H9 (cell line): ENCODE measurements at regions not wholly inside any gene's neighbourhood (a gene's known extent, or its start where the extent isn't known, plus 50 kb on each side); places are given as distances from the start of the nearest gene placed in this dataset.

Experiments
- DNase-seq: peaks from one replicate; pipeline ENCODE4 v3.0.0-alpha.2; 2017
- H2AFZ ChIP-seq: one replicate; pipeline ENCODE4 v1.6.1; 2013; ENCODE audit warnings: mild to moderate bottlenecking, low read length, control low read depth, moderate library complexity
- H2AK5ac ChIP-seq: 2 replicates; pipeline ENCODE4 v1.6.1; 2013; ENCODE audit warnings: low read length, control low read depth, mixed read lengths; ENCODE audit not compliant: insufficient read length
- H2BK120ac ChIP-seq: one replicate; pipeline ENCODE4 v1.6.1; 2013; ENCODE audit warnings: low read depth, mild to moderate bottlenecking, low read length, control low read depth, inconsistent platforms; ENCODE audit not compliant: poor library complexity, severe bottlenecking
- H2BK12ac ChIP-seq: 2 replicates; pipeline ENCODE4 v1.6.1; 2013; ENCODE audit warnings: low read length, control low read depth, mixed read lengths, low read depth; ENCODE audit not compliant: insufficient read length
- H2BK15ac ChIP-seq: 2 replicates; pipeline ENCODE4 v1.6.1; 2013; ENCODE audit warnings: low read depth, low read length, control low read depth
- H2BK20ac ChIP-seq: one replicate; pipeline ENCODE4 v1.6.1; 2013; ENCODE audit warnings: low read depth, mild to moderate bottlenecking, low read length, control low read depth, inconsistent platforms; ENCODE audit not compliant: poor library complexity, severe bottlenecking
- H2BK5ac ChIP-seq: 2 replicates; pipeline ENCODE4 v1.6.1; 2013; ENCODE audit warnings: low read length, control low read depth, mixed read lengths; ENCODE audit not compliant: insufficient read length
- H3K14ac ChIP-seq: 2 replicates; pipeline ENCODE4 v1.6.1; 2013; ENCODE audit warnings: low read length, control low read depth; ENCODE audit not compliant: insufficient read depth
- H3K18ac ChIP-seq: 2 replicates; pipeline ENCODE4 v1.6.1; 2013; ENCODE audit warnings: low read depth, mild to moderate bottlenecking, mixed read lengths, low read length, control low read depth; ENCODE audit not compliant: insufficient read length
- H3K23ac ChIP-seq: 2 replicates; pipeline ENCODE4 v1.6.1; 2013; ENCODE audit warnings: low read length, control low read depth, mixed read lengths, low read depth; ENCODE audit not compliant: insufficient read length
- H3K23me2 ChIP-seq: 2 replicates; pipeline ENCODE4 v1.6.1; 2013; ENCODE audit warnings: low read depth, mild to moderate bottlenecking, mixed read lengths, low read length, control low read depth; ENCODE audit not compliant: insufficient read length, poor library complexity, severe bottlenecking
- H3K27ac ChIP-seq: 2 replicates; pipeline ENCODE4 v1.5.1; 2013; ENCODE audit warnings: low read length, control low read depth, mixed read lengths, low read depth; ENCODE audit not compliant: insufficient read length
- H3K27me3 ChIP-seq: 2 replicates; pipeline ENCODE4 v1.6.1; 2013; ENCODE audit warnings: low read length, control low read depth, inconsistent platforms; ENCODE audit not compliant: insufficient read depth
- H3K4ac ChIP-seq: 2 replicates; pipeline ENCODE4 v1.6.1; 2013; ENCODE audit warnings: low read depth, mild to moderate bottlenecking, control low read depth, inconsistent platforms, low read length, moderate library complexity
- H3K4me1 ChIP-seq: 2 replicates; pipeline ENCODE4 v1.6.1; 2013; ENCODE audit warnings: low read length, control low read depth, inconsistent platforms; ENCODE audit not compliant: insufficient read depth
- H3K4me2 ChIP-seq: 2 replicates; pipeline ENCODE4 v1.6.1; 2013; ENCODE audit warnings: low read length, control low read depth, mixed read lengths; ENCODE audit not compliant: insufficient read length, insufficient read depth
- H3K56ac ChIP-seq: 2 replicates; pipeline ENCODE4 v1.6.1; 2013; ENCODE audit warnings: low read depth, mild to moderate bottlenecking, mixed read lengths, low read length, control low read depth; ENCODE audit not compliant: insufficient read length
- H3K79me1 ChIP-seq: 2 replicates; pipeline ENCODE4 v1.6.1; 2013; ENCODE audit warnings: low read depth, mild to moderate bottlenecking, moderate library complexity, low read length, control low read depth, inconsistent platforms; ENCODE audit not compliant: insufficient read depth, poor library complexity, severe bottlenecking
- H3K79me2 ChIP-seq: 2 replicates; pipeline ENCODE4 v1.6.1; 2013; ENCODE audit warnings: low read length, control low read depth, inconsistent platforms; ENCODE audit not compliant: insufficient read depth
- H3K9ac ChIP-seq: 2 replicates; pipeline ENCODE4 v1.6.1; 2013; ENCODE audit warnings: low read length, control low read depth, mixed read lengths; ENCODE audit not compliant: insufficient read length; ENCODE audit errors: extremely low read depth
- H3K9me3 ChIP-seq: one replicate; pipeline ENCODE4 v1.6.1; 2013; ENCODE audit warnings: low read depth, low read length, inconsistent platforms; ENCODE audit not compliant: control insufficient read depth
- H3T11ph ChIP-seq: one replicate; pipeline ENCODE4 v1.6.1; 2013; ENCODE audit warnings: mild to moderate bottlenecking, low read length, control low read depth, inconsistent platforms
- H4K20me1 ChIP-seq: one replicate; pipeline ENCODE4 v1.6.1; 2013; ENCODE audit not compliant: control insufficient read depth, insufficient read length, insufficient read depth
- H4K5ac ChIP-seq: 2 replicates; pipeline ENCODE4 v1.6.1; 2013; ENCODE audit warnings: low read depth, mild to moderate bottlenecking, mixed read lengths, low read length, control low read depth; ENCODE audit not compliant: insufficient read length
- H4K8ac ChIP-seq: replicated peaks from 2 replicates; pipeline ENCODE4 v1.6.1; 2013; ENCODE audit warnings: low read length, control low read depth, mixed read lengths, low read depth; ENCODE audit not compliant: insufficient read length
- H4K91ac ChIP-seq: 2 replicates; pipeline ENCODE4 v1.6.1; 2013; ENCODE audit warnings: low read depth, mild to moderate bottlenecking, moderate library complexity, mixed read lengths, low read length, control low read depth; ENCODE audit not compliant: insufficient read length
- H3K27ac Mint-ChIP-seq, 3 experiments: 2 replicates in 2 of 3; 3 replicates in 1 of 3; pipeline ENCODE4 v1.8.0; 2020 to 2021; ENCODE audit warnings: mixed read lengths in 3 of 3, mild to moderate bottlenecking in 1 of 3, moderate library complexity in 1 of 3
- H3K27me3 Mint-ChIP-seq: 2 replicates; pipeline ENCODE4 v1.8.0; 2021; ENCODE audit warnings: low read depth, mild to moderate bottlenecking, moderate library complexity, mixed read lengths
- H3K36me3 Mint-ChIP-seq, 3 experiments: 2 replicates in 2 of 3; 3 replicates in 1 of 3; pipeline ENCODE4 v1.8.0; 2020 to 2021; ENCODE audit warnings: low read depth in 3 of 3, mixed read lengths in 3 of 3; ENCODE audit not compliant: insufficient read depth in 1 of 3
- H3K4me1 Mint-ChIP-seq, 2 experiments: 2 replicates each; pipeline ENCODE4 v1.8.0; 2020; ENCODE audit warnings: mixed read lengths in 2 of 2
- H3K4me3 Mint-ChIP-seq, 2 experiments: 2 replicates in 1 of 2; 3 replicates in 1 of 2; pipeline ENCODE4 v1.8.0; 2020 to 2021; ENCODE audit warnings: mild to moderate bottlenecking in 2 of 2, mixed read lengths in 2 of 2, moderate library complexity in 1 of 2
- H3K9me3 Mint-ChIP-seq, 2 experiments: 2 replicates in 1 of 2; 3 replicates in 1 of 2; pipeline ENCODE4 v1.8.0; 2020; ENCODE audit warnings: mild to moderate bottlenecking in 2 of 2, mixed read lengths in 2 of 2, moderate library complexity in 1 of 2
- WGBS: extraction: QIAGEN DNeasy Blood & Tissue Kit; methylation state at CpG from one replicate; pipeline ENCODE4 v1.1.7; 2013; ENCODE audit warnings: missing lambda C conversion rate, low lambda C conversion rate, mixed read lengths; ENCODE audit not compliant: insufficient read length; ENCODE audit errors: extremely low coverage; 5-methylcytosine and 5-hydroxymethylcytosine counted together
- TF ChIP-seq, protein P1 (sequence below): fragments of 200-600 bp; sonication (generic); conservative IDR thresholded peaks from 3 replicates; pipeline ENCODE4 v1.8.0; 2021; ENCODE audit warnings: antibody characterized with exemption, mild to moderate bottlenecking

DNA sequence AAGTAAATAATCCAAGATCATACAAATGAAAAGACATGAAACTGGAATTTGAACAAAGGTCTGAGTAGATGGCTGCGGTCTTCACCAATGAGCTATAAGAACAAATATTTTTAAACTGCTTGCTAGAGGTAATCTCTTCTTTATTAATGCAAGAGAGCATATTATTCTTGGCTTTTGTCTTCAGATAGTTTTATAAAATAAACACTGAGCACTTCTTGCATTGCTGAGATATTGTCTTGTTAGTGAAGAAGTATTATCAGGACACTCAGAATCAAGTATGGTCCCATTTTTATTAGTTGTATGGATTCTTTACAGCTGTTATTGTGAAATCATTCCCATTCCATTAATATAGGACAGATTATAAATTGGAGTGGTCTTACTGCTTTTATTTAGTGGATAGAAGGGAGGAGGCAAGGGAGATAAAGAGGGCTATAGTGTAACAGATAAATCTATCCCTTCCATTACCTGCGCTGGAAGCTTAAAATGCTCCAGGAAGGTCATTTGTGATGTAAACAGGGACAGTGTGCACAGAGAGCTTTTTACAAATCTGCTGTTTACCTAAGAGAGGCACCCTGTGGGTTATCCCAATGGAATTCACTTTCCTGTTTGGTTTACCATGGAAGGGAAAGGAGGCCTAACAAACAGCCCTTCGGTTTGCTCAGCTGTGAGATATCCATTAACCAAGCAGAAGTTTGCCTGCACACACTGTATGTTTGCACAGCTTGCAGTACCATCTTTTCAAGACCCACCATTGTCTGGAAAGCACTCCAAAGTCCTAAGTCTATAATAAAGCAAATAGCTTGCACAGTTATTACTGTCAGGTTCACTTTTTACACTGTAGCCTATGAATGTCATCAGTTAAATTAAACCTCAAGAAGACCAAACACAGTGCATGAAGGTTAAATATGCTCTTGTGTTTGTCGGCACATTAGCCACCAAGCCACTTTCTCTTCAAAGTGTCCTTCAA, 347.7 kb upstream of the TGFBR2 start:
- H3K4ac ChIP-seq, result no peak overlapping the region
- peaks cover 6 to 42% (median 19%) of the 10 kb centered on the region in 3 experiments; a peak in 6 of 7 replicates for H3K36me3 Mint-ChIP-seq
- no peak overlapping the region for H4K8ac ChIP-seq
- H3K4me1 Mint-ChIP-seq, result peaks cover 33 to 37% of the 10 kb centered on the region in 2 experiments
- H2BK12ac ChIP-seq, result no peak overlapping the region
- no peaks in the 10 kb centered on the region for H3K79me2 ChIP-seq
- peaks cover 12 to 19% of the 10 kb centered on the region in 2 experiments for H3K9me3 Mint-ChIP-seq
- no peak overlapping the region for H3K4me2 ChIP-seq
- H3K79me1 ChIP-seq, result no peaks in the 10 kb centered on the region
- no peak overlapping the region for H3K14ac ChIP-seq
- no peaks in the 10 kb centered on the region for H3K23me2 ChIP-seq
- TF ChIP-seq, protein P1, sequence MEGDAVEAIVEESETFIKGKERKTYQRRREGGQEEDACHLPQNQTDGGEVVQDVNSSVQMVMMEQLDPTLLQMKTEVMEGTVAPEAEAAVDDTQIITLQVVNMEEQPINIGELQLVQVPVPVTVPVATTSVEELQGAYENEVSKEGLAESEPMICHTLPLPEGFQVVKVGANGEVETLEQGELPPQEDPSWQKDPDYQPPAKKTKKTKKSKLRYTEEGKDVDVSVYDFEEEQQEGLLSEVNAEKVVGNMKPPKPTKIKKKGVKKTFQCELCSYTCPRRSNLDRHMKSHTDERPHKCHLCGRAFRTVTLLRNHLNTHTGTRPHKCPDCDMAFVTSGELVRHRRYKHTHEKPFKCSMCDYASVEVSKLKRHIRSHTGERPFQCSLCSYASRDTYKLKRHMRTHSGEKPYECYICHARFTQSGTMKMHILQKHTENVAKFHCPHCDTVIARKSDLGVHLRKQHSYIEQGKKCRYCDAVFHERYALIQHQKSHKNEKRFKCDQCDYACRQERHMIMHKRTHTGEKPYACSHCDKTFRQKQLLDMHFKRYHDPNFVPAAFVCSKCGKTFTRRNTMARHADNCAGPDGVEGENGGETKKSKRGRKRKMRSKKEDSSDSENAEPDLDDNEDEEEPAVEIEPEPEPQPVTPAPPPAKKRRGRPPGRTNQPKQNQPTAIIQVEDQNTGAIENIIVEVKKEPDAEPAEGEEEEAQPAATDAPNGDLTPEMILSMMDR, result no peak
- no peak overlapping the region for H3K23ac ChIP-seq
- H3K27ac ChIP-seq, result peak overlapping the region; percentile 11
- no peak overlapping the region for H4K91ac ChIP-seq
- H3K18ac ChIP-seq, result no peak overlapping the region
- H2BK5ac ChIP-seq, result no peak overlapping the region
- H2BK15ac ChIP-seq, result no peak overlapping the region
- H4K5ac ChIP-seq, result no peak overlapping the region
- no peak overlapping the region for H3K56ac ChIP-seq
- no peak overlapping the region; a peak in 1 of 5 replicates for H3K4me3 Mint-ChIP-seq
- 0 out of 2 replicates have a peak, but pooled peaks cover 2% of the 10 kb centered on the region for H3K27me3 Mint-ChIP-seq
- no peak overlapping the region for H2AK5ac ChIP-seq
- H3K27me3 ChIP-seq, result no peaks in the 10 kb centered on the region
- no peak overlapping the region for H2AFZ ChIP-seq
- DNase-seq, result no peak
- no peak overlapping the region for H3T11ph ChIP-seq
- peak overlapping the region; percentile 21 to 93 (median 33); a peak in 5 of 7 replicates for H3K27ac Mint-ChIP-seq
- no peaks in the 10 kb centered on the region for H3K9me3 ChIP-seq
- H3K4me1 ChIP-seq, result no peaks in the 10 kb centered on the region
- H4K20me1 ChIP-seq, result no peaks in the 10 kb centered on the region
- WGBS, result no CpG with 5 or more reads among the region's 4 CpGs
- no peak overlapping the region for H2BK20ac ChIP-seq
- no peak overlapping the region for H2BK120ac ChIP-seq
- no peak overlapping the region for H3K9ac ChIP-seq
